Fibroblast of peridontal ligament (primary cell): ENCODE measurements at regions not wholly inside any gene's neighbourhood (a gene's known extent, or its start where the extent isn't known, plus 50 kb on each side); places are given as distances from the start of the nearest gene placed in this dataset.

Experiments
- DNase-seq: peaks from one replicate; pipeline ENCODE4 v3.0.0-alpha.2; 2010; ENCODE audit errors: extremely low read depth

- DNase-seq, result peak; percentile 21
These were observed 377.1 kb downstream of the TNS1 start for GRCh38 chr2:217625557-217626169.

- no peak for DNase-seq
These were observed 379.4 kb downstream of the TNS1 start for GRCh38 chr2:217623281-217623912.

GRCh38 chr2:217622205-217623060, 380.4 kb downstream of the TNS1 start:
- peak; percentile 74 for DNase-seq

DNA sequence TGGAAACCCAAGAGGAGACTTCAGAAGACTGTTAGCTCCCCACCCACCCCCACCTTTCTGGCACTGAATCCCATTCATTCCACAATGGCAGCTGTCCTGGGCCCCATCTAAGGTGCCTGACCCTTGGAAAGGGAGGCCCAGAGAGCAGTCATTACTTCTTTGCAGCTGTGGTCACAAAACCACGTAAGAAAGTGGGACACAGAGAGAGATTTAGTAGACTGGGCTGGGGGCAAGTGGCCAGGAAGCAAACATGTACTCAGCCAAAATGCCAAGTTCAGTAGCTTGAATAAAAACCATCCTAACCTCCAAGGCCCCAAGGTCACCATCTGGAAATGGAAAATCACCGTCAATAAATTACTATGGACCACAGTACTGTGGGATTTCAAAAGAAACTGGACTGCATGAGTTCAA, 381.4 kb downstream of the TNS1 start:
- no peak for DNase-seq

GRCh38 chr2:217618744-217619143, 384.1 kb downstream of the TNS1 start:
- DNase-seq, result no peak

- peak; percentile 23 for DNase-seq
These were observed 385.2 kb downstream of the TNS1 start for GRCh38 chr2:217617616-217618022.

DNA sequence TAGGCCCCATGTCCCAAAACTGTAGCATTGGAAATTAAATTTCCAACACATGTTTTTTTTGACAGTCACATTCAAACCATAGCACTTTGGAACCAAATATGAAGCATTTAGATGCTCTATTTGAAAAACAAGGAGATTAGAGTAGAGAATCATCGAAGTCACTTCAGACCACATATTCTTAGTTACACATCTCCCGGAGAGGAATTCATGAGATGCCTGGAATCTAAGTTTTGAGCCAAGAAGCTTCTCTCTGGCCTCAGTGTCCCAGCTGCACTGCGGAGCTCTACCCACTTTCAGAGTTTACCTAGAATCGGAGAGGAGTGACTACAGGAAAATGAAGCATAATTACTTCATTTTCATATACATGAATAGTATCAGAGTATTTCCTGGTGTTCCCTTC, 385.9 kb downstream of the TNS1 start:
- peak; percentile 36 for DNase-seq

DNA sequence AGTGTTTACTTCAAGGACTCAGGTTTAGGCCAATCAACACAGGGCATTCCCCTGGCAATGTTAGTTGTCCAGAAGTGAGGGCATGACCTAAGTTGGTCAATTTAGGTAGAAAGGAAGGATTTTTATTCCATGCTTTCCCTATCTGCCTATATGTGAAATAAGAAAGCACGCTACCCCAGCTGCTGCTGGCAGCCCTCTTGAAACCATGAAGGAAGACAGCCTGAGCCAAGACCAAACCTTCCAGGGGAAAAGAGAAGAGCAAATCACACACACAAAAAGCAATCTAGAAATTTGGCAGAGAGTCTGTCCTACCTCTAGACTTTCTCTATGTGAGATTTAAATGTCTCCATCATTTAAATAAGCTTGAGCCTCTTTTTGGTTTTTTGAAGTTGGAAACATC, 387.6 kb downstream of the TNS1 start:
- no peak for DNase-seq

DNA sequence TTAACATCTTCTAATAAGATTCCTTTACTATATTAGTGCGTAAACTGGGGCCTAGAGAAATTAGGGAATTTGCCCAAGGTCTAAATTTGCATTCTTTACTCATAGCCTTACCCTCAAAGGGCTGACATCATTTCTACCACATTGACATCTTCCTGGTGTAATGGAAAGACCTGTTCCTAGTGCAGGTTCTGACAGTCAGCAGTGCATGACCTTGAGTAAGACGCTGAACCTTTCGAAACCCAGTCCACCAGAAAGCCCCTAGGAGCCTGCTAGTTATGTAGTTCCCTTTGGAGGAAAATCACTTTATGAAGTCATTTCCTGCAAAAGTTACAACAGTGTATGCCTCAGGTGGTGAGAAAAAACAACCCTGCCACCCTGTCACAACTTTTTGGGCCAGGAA, 388.3 kb downstream of the TNS1 start:
- DNase-seq, result no peak

DNA sequence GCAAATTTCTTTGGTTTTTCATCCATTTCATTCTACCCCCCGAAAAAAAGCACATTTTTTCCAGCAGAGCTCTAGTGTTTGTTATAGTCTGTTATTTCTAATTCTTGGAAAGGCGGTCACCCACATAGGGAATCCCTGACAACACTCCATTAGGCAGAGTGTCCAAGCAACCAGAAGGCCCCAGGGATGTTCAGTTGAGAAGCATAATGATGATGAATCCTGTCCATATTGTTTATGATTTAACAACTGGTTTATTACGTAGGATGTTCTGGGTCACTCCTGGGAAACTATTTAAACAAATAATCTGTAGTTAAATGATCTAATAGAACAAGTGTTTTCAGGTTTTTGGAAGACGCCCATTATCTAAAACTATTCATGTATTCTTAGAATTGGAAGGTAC, 388.7 kb downstream of the TNS1 start:
- DNase-seq, result no peak

GRCh38 chr2:217612920-217613319, 389.9 kb downstream of the TNS1 start:
- DNase-seq, result no peak

DNA sequence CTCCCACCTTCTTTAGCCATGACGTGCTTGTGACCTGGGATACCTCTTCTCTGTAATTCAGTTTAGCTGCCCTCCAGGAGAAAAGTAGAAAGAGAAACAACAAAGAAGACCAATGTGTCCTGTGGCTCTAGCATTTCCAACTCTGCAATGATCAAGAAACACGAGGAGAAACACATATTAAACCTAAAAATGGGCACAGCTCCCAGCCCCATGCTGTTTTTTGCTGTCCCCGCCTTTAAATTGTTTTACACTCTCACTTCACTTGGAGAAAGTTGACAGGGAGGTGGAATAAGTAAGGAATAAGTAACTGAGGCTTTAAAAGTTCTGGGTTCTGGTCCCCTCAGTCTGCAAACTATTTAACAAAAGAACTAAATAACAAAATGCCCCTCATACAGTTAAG, 390.6 kb downstream of the TNS1 start:
- no peak for DNase-seq

GRCh38 chr2:217611626-217612127, 391.1 kb downstream of the TNS1 start:
- no peak for DNase-seq

- no peak for DNase-seq
These were observed 391.7 kb downstream of the TNS1 start for GRCh38 chr2:217611056-217611455.

DNA sequence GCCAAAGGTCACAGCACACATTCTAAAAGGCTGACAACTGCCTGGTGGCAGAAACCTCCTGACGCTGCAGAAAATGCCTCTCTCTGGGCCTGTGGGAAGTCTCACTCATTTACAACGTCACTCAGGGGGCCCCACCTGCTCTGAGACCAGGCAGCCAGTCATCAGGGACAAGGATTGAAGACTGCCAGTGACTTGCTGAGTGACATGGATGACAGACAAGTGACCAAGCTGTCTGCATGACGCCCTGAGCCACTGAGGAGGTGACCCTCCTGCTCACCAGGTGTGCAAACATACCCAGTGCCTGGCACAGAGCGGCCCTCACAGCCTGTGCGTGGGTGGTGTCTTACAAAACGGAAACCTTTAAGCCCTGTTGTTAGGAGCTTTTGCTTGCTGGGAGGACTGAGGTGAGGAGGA, 392.4 kb downstream of the TNS1 start:
- no peak for DNase-seq

DNA sequence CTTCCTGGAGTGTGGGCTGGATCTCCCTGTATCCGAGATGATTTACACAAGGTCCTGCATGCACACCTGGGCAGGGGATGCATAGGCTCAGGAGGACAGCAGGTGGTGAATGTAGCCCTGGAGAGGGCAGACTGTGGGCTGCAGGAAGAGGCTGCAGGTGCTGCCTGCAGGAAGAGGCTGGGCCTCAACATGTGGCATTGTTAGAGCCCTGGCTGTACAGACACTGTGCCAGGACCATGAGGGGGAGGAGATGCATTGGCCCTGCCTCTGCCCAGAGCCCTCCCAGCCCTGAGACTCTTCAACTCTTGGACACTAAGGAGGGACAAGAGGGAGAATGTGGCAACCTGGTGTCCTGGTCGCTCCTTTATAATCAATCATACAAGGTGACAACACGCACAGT, 392.8 kb downstream of the TNS1 start:
- no peak for DNase-seq

GRCh38 chr2:217606296-217606695, 396.5 kb downstream of the TNS1 start:
- DNase-seq, result no peak

DNA sequence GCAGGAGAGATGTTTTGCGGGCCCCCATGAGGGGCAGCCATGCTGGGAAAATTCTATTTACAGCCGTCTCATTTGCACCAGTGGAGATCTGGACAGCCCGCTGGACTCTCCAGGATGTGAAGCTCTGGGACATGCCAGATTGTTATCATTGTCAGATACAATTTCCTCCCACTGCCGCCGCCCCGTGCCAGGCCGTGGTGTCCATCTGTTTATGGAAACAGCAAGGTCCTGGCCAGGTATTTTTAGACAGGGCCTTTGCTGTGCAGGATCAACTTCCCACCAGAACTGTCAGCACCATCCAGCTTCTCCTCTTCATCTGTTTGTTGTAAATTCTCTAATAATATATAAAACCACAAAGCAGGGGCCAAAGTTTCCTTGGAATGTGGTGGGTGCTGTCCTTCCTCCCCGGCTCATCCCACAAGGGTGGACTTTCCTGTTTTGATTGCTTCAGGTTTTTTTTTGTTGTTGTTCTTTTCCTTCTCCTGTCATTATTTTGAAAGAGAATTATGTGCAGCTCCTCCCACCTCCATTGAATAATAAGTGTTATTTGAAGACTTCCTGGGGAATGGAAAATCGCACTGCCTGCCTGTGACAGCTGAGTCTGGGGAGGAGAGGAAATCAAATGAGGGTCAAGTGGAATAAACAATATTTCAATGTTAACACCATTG, 398.1 kb downstream of the TNS1 start:
- DNase-seq, result no peak

DNA sequence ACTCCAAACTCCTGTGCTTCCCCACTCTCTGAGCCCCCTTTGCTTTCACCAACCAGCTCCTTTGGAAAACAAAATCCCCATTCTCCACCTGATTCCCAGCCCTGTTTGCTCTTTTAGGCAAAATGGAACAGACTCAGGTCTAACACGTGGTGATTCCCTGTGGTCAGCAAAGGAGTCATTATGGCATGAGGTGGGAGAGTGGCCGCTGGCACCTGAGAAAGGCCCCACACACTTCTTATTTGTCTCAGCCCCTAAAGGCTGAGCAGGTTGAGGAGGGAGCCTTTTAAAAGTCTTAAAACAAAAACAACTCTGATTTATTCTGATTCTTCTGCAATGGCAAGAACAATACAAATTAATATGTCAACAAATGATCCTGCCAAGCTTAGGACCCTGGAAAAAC, 401.2 kb downstream of the TNS1 start:
- DNase-seq, result no peak

DNA sequence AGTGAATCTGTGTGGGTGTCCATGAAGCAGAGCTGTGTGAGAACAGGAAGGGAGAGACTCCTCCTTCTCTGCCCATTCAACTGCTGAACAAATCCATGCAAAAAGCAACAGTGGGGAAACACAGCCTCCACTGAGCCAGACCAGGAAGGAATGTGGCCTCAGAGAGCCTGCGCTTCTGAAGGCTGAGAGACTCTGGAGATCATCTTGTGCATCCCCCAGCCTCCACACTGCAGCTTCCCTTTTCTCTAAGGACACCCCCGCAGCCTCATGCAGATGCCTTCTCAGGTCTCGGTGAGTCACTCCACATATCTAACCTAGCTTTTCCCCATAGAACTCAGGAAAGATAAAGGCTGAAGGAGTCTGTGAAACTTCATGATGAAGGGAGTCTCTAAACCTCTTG, 402.9 kb downstream of the TNS1 start:
- no peak for DNase-seq

GRCh38 chr2:217597681-217598080, 405.1 kb downstream of the TNS1 start:
- DNase-seq, result no peak

DNA sequence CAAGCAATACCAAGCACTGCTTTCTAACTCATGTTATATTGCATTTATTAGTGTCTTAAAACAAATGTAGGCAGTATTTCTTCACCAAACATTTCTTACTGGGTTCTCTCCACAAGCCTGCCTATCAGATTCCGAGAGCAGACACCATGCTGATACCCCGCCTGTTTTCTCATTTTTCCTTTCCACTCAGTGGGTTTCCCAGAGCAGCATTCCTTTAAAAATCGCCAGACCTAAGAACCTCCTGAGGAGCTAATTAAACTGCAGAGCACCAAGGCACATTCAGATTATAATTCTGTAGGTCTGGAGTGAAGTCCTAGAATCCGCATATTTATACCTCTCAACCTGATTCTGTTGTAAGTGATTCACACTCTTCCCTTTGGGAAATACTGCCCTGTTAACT, 405.6 kb downstream of the TNS1 start:
- DNase-seq, result no peak
